Endodermal cell (in vitro differentiated cells): ENCODE measurements at regions not wholly inside any gene's neighbourhood (a gene's known extent, or its start where the extent isn't known, plus 50 kb on each side); places are given as distances from the start of the nearest gene placed in this dataset.

Source experiments
- DNase-seq: peaks from one replicate; pipeline ENCODE4 v3.0.0-alpha.2; 2017
- H3K27ac ChIP-seq: 2 replicates; pipeline ENCODE4 v1.5.1; 2013; ENCODE audit warnings: mild to moderate bottlenecking, low read depth, low read length, moderate library complexity
- H3K27me3 ChIP-seq: 2 replicates; pipeline ENCODE4 v1.6.1; 2013; ENCODE audit warnings: mild to moderate bottlenecking, low read length, moderate library complexity; ENCODE audit not compliant: insufficient read depth, control insufficient read depth, poor library complexity, severe bottlenecking
- H3K36me3 ChIP-seq: 2 replicates; pipeline ENCODE4 v1.7.0; 2013; ENCODE audit warnings: mild to moderate bottlenecking, low read length, moderate library complexity; ENCODE audit not compliant: control insufficient read depth, insufficient read depth
- H3K4me1 ChIP-seq: one replicate; pipeline ENCODE4 v1.7.0; 2013; ENCODE audit warnings: low read length; ENCODE audit not compliant: control insufficient read depth, insufficient read depth
- H3K4me3 ChIP-seq: 2 replicates; pipeline ENCODE4 v1.5.1; 2013; ENCODE audit warnings: mild to moderate bottlenecking, low read length, moderate library complexity
- H3K9ac ChIP-seq: 2 replicates; pipeline ENCODE4 v1.6.1; 2013; ENCODE audit warnings: mild to moderate bottlenecking, low read length, moderate library complexity; ENCODE audit not compliant: poor library complexity, severe bottlenecking; ENCODE audit errors: extremely low read depth
- H3K9me3 ChIP-seq: 2 replicates; pipeline ENCODE4 v1.6.1; 2013; ENCODE audit warnings: mild to moderate bottlenecking, low read length, moderate library complexity; ENCODE audit not compliant: control insufficient read depth
- H3K27ac Mint-ChIP-seq: 2 replicates; pipeline ENCODE4 v1.8.0; 2020; ENCODE audit warnings: mixed read lengths
- H3K27me3 Mint-ChIP-seq: 2 replicates; pipeline ENCODE4 v1.8.0; 2021; ENCODE audit warnings: mild to moderate bottlenecking, mixed read lengths; ENCODE audit not compliant: insufficient read depth
- H3K36me3 Mint-ChIP-seq: 2 replicates; pipeline ENCODE4 v1.8.0; 2020; ENCODE audit warnings: low read depth, mixed read lengths
- H3K4me1 Mint-ChIP-seq: 2 replicates; pipeline ENCODE4 v1.8.0; 2020; ENCODE audit warnings: mixed read lengths
- H3K4me3 Mint-ChIP-seq: 2 replicates; pipeline ENCODE4 v1.8.0; 2020; ENCODE audit warnings: mild to moderate bottlenecking, moderate library complexity, mixed read lengths
- H3K9me3 Mint-ChIP-seq: 2 replicates; pipeline ENCODE4 v1.8.0; 2020; ENCODE audit warnings: mild to moderate bottlenecking, mixed read lengths
- CTCF ChIP-seq: fragments of 200-600 bp; sonication (generic); conservative IDR thresholded peaks from 2 replicates; pipeline ENCODE4 v1.5.0; 2021; ENCODE audit warnings: antibody characterized with exemption, mild to moderate bottlenecking
- WGBS, 2 experiments: methylation state at CpG; one replicate each; pipeline versions ENCODE4 v1.1.5 to v1.1.7; 2013; ENCODE audit warnings: missing lambda C conversion rate in 2 of 2, mixed read lengths in 1 of 2; ENCODE audit not compliant: insufficient coverage in 1 of 2, insufficient read length in 1 of 2; 5-methylcytosine and 5-hydroxymethylcytosine counted together

GRCh38 chr9:81465468-81466011 lies 223.8 kb downstream of the TLE1 start:
- no peak for DNase-seq
- no peaks in the 10 kb centered on the region for H3K9me3 Mint-ChIP-seq
- no peak overlapping the region for H3K4me3 Mint-ChIP-seq
- Histone ChIP-seq H3K27ac (no peak overlapping the region), H3K9me3 (peaks cover 5% of the 10 kb centered on the region), H3K4me1 (peaks cover 4% of the 10 kb centered on the region), H3K27me3 (no peaks in the 10 kb centered on the region), H3K4me3 (no peak overlapping the region), H3K9ac (no peak overlapping the region), H3K36me3 (no peaks in the 10 kb centered on the region)
- H3K27me3 Mint-ChIP-seq, result peaks cover 5% of the 10 kb centered on the region
- H3K4me1 Mint-ChIP-seq, result peaks cover 25% of the 10 kb centered on the region
- H3K27ac Mint-ChIP-seq, result no peak overlapping the region
- H3K36me3 Mint-ChIP-seq, result no peaks in the 10 kb centered on the region
- 80 to 97% methylated on average over 4 to 6 of the region's 6 CpGs for WGBS, 2 experiments
- peak; percentile 42 for TF ChIP-seq CTCF

- Mint-ChIP-seq H3K36me3 (no peaks in the 10 kb centered on the region), H3K9me3 (no peaks in the 10 kb centered on the region), H3K27ac (no peak overlapping the region), H3K27me3 (peaks cover 5% of the 10 kb centered on the region), H3K4me1 (peaks cover 17% of the 10 kb centered on the region), H3K4me3 (no peak overlapping the region)
- Histone ChIP-seq H3K27me3 (no peaks in the 10 kb centered on the region), H3K27ac (no peak overlapping the region), H3K9me3 (peaks cover 5% of the 10 kb centered on the region), H3K9ac (no peak overlapping the region), H3K4me1 (no peaks in the 10 kb centered on the region), H3K36me3 (no peaks in the 10 kb centered on the region), H3K4me3 (no peak overlapping the region)
- no peak for DNase-seq
- TF ChIP-seq CTCF, result no peak
Measured at GRCh38 chr9:81462801-81463200, 226.5 kb downstream of the TLE1 start.

GRCh38 chr9:81461196-81461595 lies 228.2 kb downstream of the TLE1 start:
- WGBS, 2 experiments, result 75 to 78% methylated on average over 4 to 5 of the region's 5 CpGs
- Mint-ChIP-seq H3K27ac (no peak overlapping the region), H3K9me3 (no peaks in the 10 kb centered on the region), H3K27me3 (peaks cover 1% of the 10 kb centered on the region), H3K4me1 (peaks cover 15% of the 10 kb centered on the region), H3K4me3 (no peak overlapping the region), H3K36me3 (no peaks in the 10 kb centered on the region)
- Histone ChIP-seq H3K27me3 (no peaks in the 10 kb centered on the region), H3K36me3 (no peaks in the 10 kb centered on the region), H3K27ac (no peak overlapping the region), H3K9ac (no peak overlapping the region), H3K9me3 (peaks cover 5% of the 10 kb centered on the region), H3K4me3 (no peak overlapping the region), H3K4me1 (no peaks in the 10 kb centered on the region)
- no peak for DNase-seq
- TF ChIP-seq CTCF, result no peak
